ENCODE measurements at regions not wholly inside any gene's neighbourhood (a gene's known extent, or its start where the extent isn't known, plus 50 kb on each side); places are given as distances from the start of the nearest gene placed in this dataset.
"Not testable (repeated sequence)": the region's sequence is repeated elsewhere in the genome, so short reads cannot be mapped to it uniquely, and the experiment has no call there.

GRCh38 chrX:53798281-53798680 lies 111.8 kb upstream of the HUWE1 start:
- H3K9me3 ChIP-seq (ENCODE audit: control insufficient read depth in 2 of 2, insufficient read depth in 1 of 2, low read length in 1 of 2): no peaks in the 10 kb centered on the region
- no peaks in the 10 kb centered on the region for H3K36me3 ChIP-seq (ENCODE audit: control insufficient read depth in 2 of 2, insufficient read depth in 2 of 2, low read length in 1 of 2)
- WGBS: 74% methylated on average over 3 of the region's 3 CpGs

GRCh38 chrX:53795576-53795975 lies 109.1 kb upstream of the HUWE1 start:
- Histone ChIP-seq H3K27ac (ENCODE audit: low read depth in 1 of 2, low read length in 1 of 2) (no peak overlapping the region), H3K36me3 (ENCODE audit: control insufficient read depth in 2 of 2, insufficient read depth in 2 of 2, low read length in 1 of 2) (no peaks in the 10 kb centered on the region), H3K4me3 (ENCODE audit: low read length in 2 of 2) (no peak overlapping the region), H3K4me1 (ENCODE audit: control insufficient read depth in 2 of 2, insufficient read depth in 2 of 2, low read length in 2 of 2) (peaks cover 0 to 7% of the 10 kb centered on the region in 2 donors), H3K9me3 (ENCODE audit: control insufficient read depth in 2 of 2, insufficient read depth in 1 of 2, low read length in 1 of 2) (no peaks in the 10 kb centered on the region), H3K27me3 (ENCODE audit: control insufficient read depth in 2 of 2, insufficient read depth in 1 of 2, low read length in 1 of 2) (no peaks in the 10 kb centered on the region)
- DNase-seq (ENCODE audit: low read depth in 6 of 9, low spot score in 9 of 9): no peak
- 76% methylated on average over 2 of the region's 2 CpGs for WGBS

More at GRCh38 chrX:53798281-53798680, 111.8 kb upstream of the HUWE1 start:
- peak in 2 of 9 donors; percentile 6 to 30 for DNase-seq (ENCODE audit: low read depth in 6 of 9, low spot score in 9 of 9)
- Histone ChIP-seq H3K27ac (ENCODE audit: low read depth in 1 of 2, low read length in 1 of 2) (no peak overlapping the region), H3K4me1 (ENCODE audit: control insufficient read depth in 2 of 2, insufficient read depth in 2 of 2, low read length in 2 of 2) (peaks cover 0 to 7% of the 10 kb centered on the region in 2 donors), H3K27me3 (ENCODE audit: control insufficient read depth in 2 of 2, insufficient read depth in 1 of 2, low read length in 1 of 2) (no peaks in the 10 kb centered on the region), H3K4me3 (ENCODE audit: low read length in 2 of 2) (no peak overlapping the region)

- WGBS: 96% methylated on average over 2 of the region's 2 CpGs
- H3K27ac ChIP-seq (ENCODE audit: low read depth in 1 of 2, low read length in 1 of 2): no peak overlapping the region
- no peaks in the 10 kb centered on the region for H3K9me3 ChIP-seq (ENCODE audit: control insufficient read depth in 2 of 2, insufficient read depth in 1 of 2, low read length in 1 of 2)
- H3K27me3 ChIP-seq (ENCODE audit: control insufficient read depth in 2 of 2, insufficient read depth in 1 of 2, low read length in 1 of 2): no peaks in the 10 kb centered on the region
- no peak for DNase-seq (ENCODE audit: low read depth in 6 of 9, low spot score in 9 of 9)
- no peak overlapping the region for H3K4me3 ChIP-seq (ENCODE audit: low read length in 2 of 2)
- H3K4me1 ChIP-seq (ENCODE audit: control insufficient read depth in 2 of 2, insufficient read depth in 2 of 2, low read length in 2 of 2): peaks cover 0 to 7% of the 10 kb centered on the region in 2 donors
- no peaks in the 10 kb centered on the region for H3K36me3 ChIP-seq (ENCODE audit: control insufficient read depth in 2 of 2, insufficient read depth in 2 of 2, low read length in 1 of 2)
Observed at GRCh38 chrX:53794181-53794580, 107.7 kb upstream of the HUWE1 start.

GRCh38 chrX:53768865-53769264 lies 82.3 kb upstream of the HUWE1 start:
- over 99% methylated on average over 7 of the region's 7 CpGs for WGBS

GRCh38 chrX:53768451-53768850 lies 81.9 kb upstream of the HUWE1 start:
- Histone ChIP-seq H3K4me1 (ENCODE audit: control insufficient read depth in 2 of 2, insufficient read depth in 2 of 2, low read length in 2 of 2) (no peaks in the 10 kb centered on the region), H3K4me3 (ENCODE audit: low read length in 2 of 2) (no peak overlapping the region), H3K9me3 (ENCODE audit: control insufficient read depth in 2 of 2, insufficient read depth in 1 of 2, low read length in 1 of 2) (no peaks in the 10 kb centered on the region), H3K36me3 (ENCODE audit: control insufficient read depth in 2 of 2, insufficient read depth in 2 of 2, low read length in 1 of 2) (no peaks in the 10 kb centered on the region), H3K27me3 (ENCODE audit: control insufficient read depth in 2 of 2, insufficient read depth in 1 of 2, low read length in 1 of 2) (no peaks in the 10 kb centered on the region), H3K27ac (ENCODE audit: low read depth in 1 of 2, low read length in 1 of 2) (no peak overlapping the region)
- 98% methylated on average over 5 of the region's 5 CpGs for WGBS
- no peak for DNase-seq (ENCODE audit: low read depth in 6 of 9, low spot score in 9 of 9)

More at GRCh38 chrX:53768865-53769264, 82.3 kb upstream of the HUWE1 start:
- H3K27ac ChIP-seq (ENCODE audit: low read depth in 1 of 2, low read length in 1 of 2): no peak overlapping the region
- no peaks in the 10 kb centered on the region for H3K9me3 ChIP-seq (ENCODE audit: control insufficient read depth in 2 of 2, insufficient read depth in 1 of 2, low read length in 1 of 2)
- DNase-seq (ENCODE audit: low read depth in 6 of 9, low spot score in 9 of 9): no peak
- H3K36me3 ChIP-seq (ENCODE audit: control insufficient read depth in 2 of 2, insufficient read depth in 2 of 2, low read length in 1 of 2): no peaks in the 10 kb centered on the region
- H3K4me1 ChIP-seq (ENCODE audit: control insufficient read depth in 2 of 2, insufficient read depth in 2 of 2, low read length in 2 of 2): no peaks in the 10 kb centered on the region
- no peak overlapping the region for H3K4me3 ChIP-seq (ENCODE audit: low read length in 2 of 2)
- H3K27me3 ChIP-seq (ENCODE audit: control insufficient read depth in 2 of 2, insufficient read depth in 1 of 2, low read length in 1 of 2): no peaks in the 10 kb centered on the region

GRCh38 chrX:53767544-53767943 lies 81.0 kb upstream of the HUWE1 start:
- Histone ChIP-seq H3K36me3 (ENCODE audit: control insufficient read depth in 2 of 2, insufficient read depth in 2 of 2, low read length in 1 of 2) (no peaks in the 10 kb centered on the region), H3K27me3 (ENCODE audit: control insufficient read depth in 2 of 2, insufficient read depth in 1 of 2, low read length in 1 of 2) (no peaks in the 10 kb centered on the region)
- 0% methylated on average over 1 of the region's 1 CpG for WGBS

GRCh38 chrX:53757181-53757580 lies 70.7 kb upstream of the HUWE1 start:
- not testable (repeated sequence) for H3K27ac ChIP-seq (ENCODE audit: low read depth in 1 of 2, low read length in 1 of 2); H3K36me3 ChIP-seq (ENCODE audit: control insufficient read depth in 2 of 2, insufficient read depth in 2 of 2, low read length in 1 of 2); H3K4me3 ChIP-seq (ENCODE audit: low read length in 2 of 2); H3K27me3 ChIP-seq (ENCODE audit: control insufficient read depth in 2 of 2, insufficient read depth in 1 of 2, low read length in 1 of 2); H3K9me3 ChIP-seq (ENCODE audit: control insufficient read depth in 2 of 2, insufficient read depth in 1 of 2, low read length in 1 of 2); H3K4me1 ChIP-seq (ENCODE audit: control insufficient read depth in 2 of 2, insufficient read depth in 2 of 2, low read length in 2 of 2)
- peak in 1 of 9 donors; percentile 24 for DNase-seq (ENCODE audit: low read depth in 6 of 9, low spot score in 9 of 9)
- 35% methylated on average over 1 of the region's 1 CpG for WGBS

More at GRCh38 chrX:53767544-53767943, 81.0 kb upstream of the HUWE1 start:
- H3K4me3 ChIP-seq (ENCODE audit: low read length in 2 of 2): no peak overlapping the region
- DNase-seq (ENCODE audit: low read depth in 6 of 9, low spot score in 9 of 9): no peak
- no peak overlapping the region for H3K27ac ChIP-seq (ENCODE audit: low read depth in 1 of 2, low read length in 1 of 2)
- H3K4me1 ChIP-seq (ENCODE audit: control insufficient read depth in 2 of 2, insufficient read depth in 2 of 2, low read length in 2 of 2): no peaks in the 10 kb centered on the region
- no peaks in the 10 kb centered on the region for H3K9me3 ChIP-seq (ENCODE audit: control insufficient read depth in 2 of 2, insufficient read depth in 1 of 2, low read length in 1 of 2)

- no peak for DNase-seq (ENCODE audit: low read depth in 6 of 9, low spot score in 9 of 9)
- Histone ChIP-seq H3K27ac (ENCODE audit: low read depth in 1 of 2, low read length in 1 of 2) (no peak overlapping the region), H3K4me1 (ENCODE audit: control insufficient read depth in 2 of 2, insufficient read depth in 2 of 2, low read length in 2 of 2) (no peaks in the 10 kb centered on the region), H3K4me3 (ENCODE audit: low read length in 2 of 2) (no peak overlapping the region), H3K9me3 (ENCODE audit: control insufficient read depth in 2 of 2, insufficient read depth in 1 of 2, low read length in 1 of 2) (no peaks in the 10 kb centered on the region), H3K36me3 (ENCODE audit: control insufficient read depth in 2 of 2, insufficient read depth in 2 of 2, low read length in 1 of 2) (no peaks in the 10 kb centered on the region), H3K27me3 (ENCODE audit: control insufficient read depth in 2 of 2, insufficient read depth in 1 of 2, low read length in 1 of 2) (no peaks in the 10 kb centered on the region)
- WGBS: 74% methylated on average over 1 of the region's 1 CpG
Observed at GRCh38 chrX:53746718-53747117, 60.2 kb upstream of the HUWE1 start.

GRCh38 chrX:53743244-53743643 lies 56.7 kb upstream of the HUWE1 start:
- no peak for DNase-seq (ENCODE audit: low read depth in 6 of 9, low spot score in 9 of 9)
- no peaks in the 10 kb centered on the region for H3K36me3 ChIP-seq (ENCODE audit: control insufficient read depth in 2 of 2, insufficient read depth in 2 of 2, low read length in 1 of 2)
- H3K27me3 ChIP-seq (ENCODE audit: control insufficient read depth in 2 of 2, insufficient read depth in 1 of 2, low read length in 1 of 2): no peaks in the 10 kb centered on the region
- H3K4me1 ChIP-seq (ENCODE audit: control insufficient read depth in 2 of 2, insufficient read depth in 2 of 2, low read length in 2 of 2): no peaks in the 10 kb centered on the region
- 100% methylated on average over 1 of the region's 1 CpG for WGBS
- H3K27ac ChIP-seq (ENCODE audit: low read depth in 1 of 2, low read length in 1 of 2): no peak overlapping the region
- no peak overlapping the region for H3K4me3 ChIP-seq (ENCODE audit: low read length in 2 of 2)
- H3K9me3 ChIP-seq (ENCODE audit: control insufficient read depth in 2 of 2, insufficient read depth in 1 of 2, low read length in 1 of 2): no peaks in the 10 kb centered on the region

Measured in thymus (tissue), 11 donors.